ENCODE measurements at regions not wholly inside any gene's neighbourhood (a gene's known extent, or its start where the extent isn't known, plus 50 kb on each side); places are given as distances from the start of the nearest gene placed in this dataset.

DNA sequence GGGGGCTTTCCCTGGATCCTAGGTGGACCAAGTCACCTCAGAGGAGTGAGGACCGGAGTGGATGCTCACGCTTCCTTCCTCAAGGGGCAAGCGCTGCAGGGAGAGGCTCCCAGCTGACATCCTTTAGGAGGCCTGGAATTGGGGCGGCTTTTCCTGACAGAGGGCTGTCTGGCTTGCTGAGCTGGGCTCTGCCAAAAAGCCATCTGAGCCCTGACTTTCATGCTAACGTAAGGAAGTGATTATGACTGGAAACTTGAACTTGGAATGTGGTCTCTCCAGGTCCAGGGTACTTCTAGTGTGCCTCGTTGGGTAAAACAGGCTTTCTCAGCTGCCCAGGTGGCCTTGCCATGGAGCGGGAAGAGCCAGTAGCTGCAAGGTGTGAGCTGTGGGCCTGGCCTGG lies 268.3 kb upstream of the SPRED2 start:
- Histone ChIP-seq H3K9me3 (ENCODE audit: low read length) (no peaks in the 10 kb centered on the region), H3K27me3 (ENCODE audit: control insufficient read depth in 1 of 2, insufficient read depth in 2 of 2, low read length in 2 of 2) (peaks cover 0 to 22% of the 10 kb centered on the region in 2 experiments; a peak in 4 of 5 replicates), H3K9ac (ENCODE audit: insufficient read depth, low read depth, low read length) (no peak overlapping the region), H3K27ac (ENCODE audit: extremely low read length, insufficient read depth, low read length) (no peak overlapping the region), H3K4me1 (ENCODE audit: insufficient read depth, low read length) (no peaks in the 10 kb centered on the region), H3K79me2 (ENCODE audit: insufficient read depth, low read length) (no peaks in the 10 kb centered on the region), H2AFZ (ENCODE audit: low read length) (no peak overlapping the region), H3K4me3 (replicated peaks in 1 of 3; ENCODE audit: insufficient read depth in 1 of 3, low read depth in 2 of 3, low read length in 3 of 3) (no peak overlapping the region), H3K4me2 (ENCODE audit: low read depth, low read length) (no peak overlapping the region), H4K20me1 (ENCODE audit: insufficient read depth, low read length) (no peaks in the 10 kb centered on the region), H3K36me3 (replicated peaks in 1 of 2; ENCODE audit: control insufficient read depth in 1 of 2, insufficient read depth in 2 of 2, low read length in 2 of 2) (no peaks in the 10 kb centered on the region)
- 16% methylated on average over 7 of the region's 7 CpGs for WGBS (ENCODE audit: low lambda C conversion rate)
- ChIA-PET CTCF (ENCODE audit: low intra/inter-chr PET ratio, low total read pairs) (no interaction called here), POLR2A (no interaction called here)
- BruUV-seq (replicated peaks): no TSS peak
- FAIRE-seq (no peak), ATAC-seq (no peak), DNase-seq (ENCODE audit: low spot score) (no peak)
- TF ChIP-seq MBNL3 (CRISPR knock-in tag; conservative IDR thresholded peaks at IDR 0.05) (no peak), ZNF121 (CRISPR knock-in tag; IDR thresholded peaks at IDR 0.05) (no peak), ZNF232 (CRISPR knock-in tag; IDR thresholded peaks at IDR 0.05; ENCODE audit: borderline replicate concordance) (no peak), ZNF616 (CRISPR knock-in tag; IDR thresholded peaks at IDR 0.05; ENCODE audit: low read depth) (no peak), ETV5 (CRISPR knock-in tag; IDR thresholded peaks at IDR 0.05; ENCODE audit: borderline replicate concordance) (no peak), ZIK1 (CRISPR knock-in tag; IDR thresholded peaks at IDR 0.05; ENCODE audit: borderline replicate concordance, low read depth) (no peak), AGO1 (IDR thresholded peaks at IDR 0.05; ENCODE audit: low read depth, low read length, poor library complexity, severe bottlenecking) (no peak)
- TF ChIP-seq, protein P1, sequence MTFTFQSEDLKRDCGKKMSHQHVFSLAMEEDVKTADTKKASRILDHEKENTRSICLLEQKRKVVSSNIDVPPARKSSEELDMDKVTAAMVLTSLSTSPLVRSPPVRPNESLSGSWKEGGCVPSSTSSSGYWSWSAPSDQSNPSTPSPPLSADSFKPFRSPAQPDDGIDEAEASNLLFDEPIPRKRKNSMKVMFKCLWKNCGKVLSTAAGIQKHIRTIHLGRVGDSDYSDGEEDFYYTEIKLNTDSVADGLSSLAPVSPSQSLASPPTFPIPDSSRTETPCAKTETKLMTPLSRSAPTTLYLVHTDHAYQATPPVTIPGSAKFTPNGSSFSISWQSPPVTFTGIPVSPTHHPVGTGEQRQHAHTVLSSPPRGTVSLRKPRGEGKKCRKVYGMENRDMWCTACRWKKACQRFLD (CRISPR knock-in tag; IDR thresholded peaks at IDR 0.05; ENCODE audit: borderline replicate concordance): no peak
- TF ChIP-seq, protein P2, sequence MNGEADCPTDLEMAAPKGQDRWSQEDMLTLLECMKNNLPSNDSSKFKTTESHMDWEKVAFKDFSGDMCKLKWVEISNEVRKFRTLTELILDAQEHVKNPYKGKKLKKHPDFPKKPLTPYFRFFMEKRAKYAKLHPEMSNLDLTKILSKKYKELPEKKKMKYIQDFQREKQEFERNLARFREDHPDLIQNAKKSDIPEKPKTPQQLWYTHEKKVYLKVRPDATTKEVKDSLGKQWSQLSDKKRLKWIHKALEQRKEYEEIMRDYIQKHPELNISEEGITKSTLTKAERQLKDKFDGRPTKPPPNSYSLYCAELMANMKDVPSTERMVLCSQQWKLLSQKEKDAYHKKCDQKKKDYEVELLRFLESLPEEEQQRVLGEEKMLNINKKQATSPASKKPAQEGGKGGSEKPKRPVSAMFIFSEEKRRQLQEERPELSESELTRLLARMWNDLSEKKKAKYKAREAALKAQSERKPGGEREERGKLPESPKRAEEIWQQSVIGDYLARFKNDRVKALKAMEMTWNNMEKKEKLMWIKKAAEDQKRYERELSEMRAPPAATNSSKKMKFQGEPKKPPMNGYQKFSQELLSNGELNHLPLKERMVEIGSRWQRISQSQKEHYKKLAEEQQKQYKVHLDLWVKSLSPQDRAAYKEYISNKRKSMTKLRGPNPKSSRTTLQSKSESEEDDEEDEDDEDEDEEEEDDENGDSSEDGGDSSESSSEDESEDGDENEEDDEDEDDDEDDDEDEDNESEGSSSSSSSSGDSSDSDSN (CRISPR knock-in tag; IDR thresholded peaks at IDR 0.05): no peak
- intact Hi-C loops (cut with micrococcal nuclease; ENCODE audit: unreplicated experiment): no loop called here
- in situ Hi-C loops (cut with HindIII; ENCODE audit: extremely low pct_ligation_motif_present, low pct_unique_long_range_greater_than_20kb): no loop called here
